GM12878 (cell line): ENCODE measurements at regions not wholly inside any gene's neighbourhood (a gene's known extent, or its start where the extent isn't known, plus 50 kb on each side); places are given as distances from the start of the nearest gene placed in this dataset.

ENCODE experiments used
- ATAC-seq: fragments of 200-7000 bp; cut with Tn5 transposase; 3 replicates; pipeline ENCODE4 v1.9.1; 2020; ENCODE audit warnings: mild to moderate bottlenecking, moderate library complexity
- BruUV-seq: library from RNA; stranded (reverse); fragments of 400-500 nt; replicated peaks from 2 replicates; lab custom pipeline; 2021; lab: Mats Ljungman, UMichigan
- CTCF ChIA-PET: fragments of 300-600 bp; sonication (Branson Sonifier 250); formaldehyde crosslinking; extraction: SDS; loops from one replicate; lab custom pipeline; 2021; ENCODE audit warnings: inconsistent platforms; lab: Yijun Ruan, JAX
- POLR2A ChIA-PET: fragments of 350-600 bp; formaldehyde crosslinking; extraction: SDS; loops from one replicate; lab custom pipeline; 2021; ENCODE audit warnings: inconsistent platforms; lab: Charles Lee
- RAD21 ChIA-PET: fragments of 300-600 bp; sonication (Branson Sonifier 250); formaldehyde crosslinking; loops from one replicate; lab custom pipeline; 2023; ENCODE audit warnings: antibody characterized with exemption; ENCODE audit not compliant: unreplicated experiment; lab: Charles Lee
- SMC1A ChIA-PET: fragments of 300-600 bp; sonication (Branson Sonifier 250); formaldehyde crosslinking; loops from one replicate; lab custom pipeline; 2023; ENCODE audit not compliant: unreplicated experiment, uncharacterized antibody; lab: Charles Lee
- DNase-seq: peaks from one replicate; pipeline ENCODE4 v3.0.0-alpha.2; 2011; ENCODE audit warnings: low read depth, low spot score
- FAIRE-seq: peaks from 3 replicates; lab custom pipeline; 2011; peaks lifted over from hg19 to GRCh38; lab: Jason Lieb, UNC
- H2AFZ ChIP-seq: 2 replicates; pipeline ENCODE4 v1.6.0; 2011; ENCODE audit warnings: low read depth, low read length, control low read depth; ENCODE audit not compliant: control insufficient read depth
- H3K27ac ChIP-seq: 2 replicates; pipeline ENCODE4 v1.5.1; 2011; ENCODE audit warnings: control low read depth; ENCODE audit not compliant: control insufficient read depth, insufficient read depth
- H3K27me3 ChIP-seq, 2 experiments: replicated peaks in 1 of 2; 2 replicates each; pipeline versions ENCODE4 v1.6.0 to v1.6.1; 2011; ENCODE audit warnings: low read length in 1 of 2; ENCODE audit not compliant: control insufficient read depth in 2 of 2, insufficient read depth in 2 of 2
- H3K36me3 ChIP-seq, 2 experiments: 2 replicates each; pipeline ENCODE4 v1.5.1; 2011; ENCODE audit warnings: low read length in 1 of 2; ENCODE audit not compliant: control insufficient read depth in 2 of 2, insufficient read depth in 2 of 2
- H3K4me1 ChIP-seq: 2 replicates; pipeline ENCODE4 v1.6.1; 2011; ENCODE audit warnings: mild to moderate bottlenecking, low read length, moderate library complexity, mixed read lengths; ENCODE audit not compliant: control insufficient read depth, insufficient read depth
- H3K4me2 ChIP-seq: 2 replicates; pipeline ENCODE4 v1.6.0; 2011; ENCODE audit warnings: control low read depth; ENCODE audit not compliant: control insufficient read depth, insufficient read depth
- H3K4me3 ChIP-seq: fragments of 200-600 bp; sonication (generic); 2 replicates; pipeline ENCODE4 v1.5.1; 2016
- H3K79me2 ChIP-seq: 2 replicates; pipeline ENCODE4 v1.6.0; 2011; ENCODE audit warnings: low read length; ENCODE audit not compliant: control insufficient read depth, insufficient read depth
- H3K9ac ChIP-seq: 2 replicates; pipeline ENCODE4 v1.8.0; 2011; ENCODE audit warnings: low read length, control low read depth, mixed read lengths; ENCODE audit not compliant: control insufficient read depth, insufficient read depth
- H3K9me3 ChIP-seq: replicated peaks from 3 replicates; pipeline ENCODE4 v1.5.1; 2011; ENCODE audit warnings: mild to moderate bottlenecking, low read length; ENCODE audit not compliant: control insufficient read depth, insufficient read depth
- H4K20me1 ChIP-seq: 2 replicates; pipeline ENCODE4 v1.6.0; 2011; ENCODE audit not compliant: control insufficient read depth, insufficient read depth
- CBFB ChIP-seq: IDR thresholded peaks from 2 replicates; pipeline ENCODE4 v1.6.1; 2016; ENCODE audit warnings: antibody characterized with exemption, low read depth
- CBX3 ChIP-seq: fragments of 200-600 bp; sonication (generic); IDR thresholded peaks from 2 replicates; pipeline ENCODE4 v1.6.1; 2016; ENCODE audit warnings: low read depth, borderline replicate concordance
- DPF2 ChIP-seq: fragments of 450-650 bp; IDR thresholded peaks from 2 replicates; pipeline ENCODE4 v1.6.1; 2017; ENCODE audit warnings: mild to moderate bottlenecking
- FOS ChIP-seq: IDR thresholded peaks from 3 replicates; pipeline ENCODE4 v1.6.1; 2011; ENCODE audit warnings: borderline replicate concordance; ENCODE audit not compliant: insufficient read length; ENCODE audit errors: extremely low read depth
- IRF4 ChIP-seq: IDR thresholded peaks from 2 replicates; pipeline ENCODE4 v1.6.1; 2011; ENCODE audit warnings: low read depth, low read length
- RCOR1 ChIP-seq: conservative IDR thresholded peaks from 2 replicates; pipeline ENCODE4 v1.6.1; 2012; ENCODE audit warnings: low read depth, low read length, improper control_type of control experiment
- ZBED1 ChIP-seq: IDR thresholded peaks from 2 replicates; pipeline ENCODE4 v1.6.1; 2016; ENCODE audit warnings: borderline replicate concordance
- ZBTB33 ChIP-seq: fragments of 450-650 bp; IDR thresholded peaks from 2 replicates; pipeline ENCODE4 v1.6.1; 2017; ENCODE audit warnings: mild to moderate bottlenecking
- in situ Hi-C: fragments of 300-500 bp; cut with MboI; formaldehyde crosslinking; loops from 9 replicates; pipeline ENCODE4 v1.14.3; 2018; ENCODE audit warnings: mixed read lengths
- intact Hi-C: fragments of 100-400 bp; cut with micrococcal nuclease; formaldehyde crosslinking; loops from one replicate; pipeline ENCODE4 v1.14.2; 2022; ENCODE audit not compliant: unreplicated experiment
- TF ChIP-seq, protein P1 (sequence below): fragments of 150-350 bp; IDR thresholded peaks from 2 replicates; pipeline ENCODE4 v1.6.1; 2014; ENCODE audit warnings: mild to moderate bottlenecking, low read depth, low read length
- TF ChIP-seq, protein P2 (sequence below): fragments of 450-650 bp; formaldehyde crosslinking; IDR thresholded peaks from 2 replicates; pipeline ENCODE4 v1.4.0; 2020; ENCODE audit warnings: mild to moderate bottlenecking, moderate library complexity
- TF ChIP-seq, protein P3 (sequence below): fragments of 450-650 bp; IDR thresholded peaks from 2 replicates; pipeline ENCODE4 v1.6.1; 2017; ENCODE audit warnings: mild to moderate bottlenecking, moderate library complexity
- TF ChIP-seq, protein P4 (sequence below): fragments of 450-650 bp; IDR thresholded peaks from 2 replicates; pipeline ENCODE4 v1.6.1; 2016; ENCODE audit warnings: mild to moderate bottlenecking

- CTCF ChIA-PET, result no interaction called here
- ATAC-seq (no peak), FAIRE-seq (no peak), DNase-seq (no peak)
- no peak overlapping the region for H3K9ac ChIP-seq
- BruUV-seq, result no TSS peak
- H3K4me1 ChIP-seq, result no peaks in the 10 kb centered on the region
- POLR2A ChIA-PET, result no interaction called here
- H3K9me3 ChIP-seq, result no peaks in the 10 kb centered on the region
- no peak overlapping the region for H2AFZ ChIP-seq
- no peak overlapping the region for H3K27ac ChIP-seq
- no peaks in the 10 kb centered on the region for H3K36me3 ChIP-seq
- H3K27me3 ChIP-seq, result peaks cover 0 to 6% of the 10 kb centered on the region in 2 experiments; a peak in 2 of 4 replicates
- intact Hi-C loops, result no loop called here
- no peaks in the 10 kb centered on the region for H4K20me1 ChIP-seq
- in situ Hi-C loops, result no loop called here
- SMC1A ChIA-PET, result no interaction called here
- RAD21 ChIA-PET, result no interaction called here
- H3K79me2 ChIP-seq, result no peaks in the 10 kb centered on the region
- H3K4me3 ChIP-seq, result no peak overlapping the region
- H3K4me2 ChIP-seq, result no peak overlapping the region
- TF ChIP-seq DPF2, result no peak
- TF ChIP-seq, protein P1, sequence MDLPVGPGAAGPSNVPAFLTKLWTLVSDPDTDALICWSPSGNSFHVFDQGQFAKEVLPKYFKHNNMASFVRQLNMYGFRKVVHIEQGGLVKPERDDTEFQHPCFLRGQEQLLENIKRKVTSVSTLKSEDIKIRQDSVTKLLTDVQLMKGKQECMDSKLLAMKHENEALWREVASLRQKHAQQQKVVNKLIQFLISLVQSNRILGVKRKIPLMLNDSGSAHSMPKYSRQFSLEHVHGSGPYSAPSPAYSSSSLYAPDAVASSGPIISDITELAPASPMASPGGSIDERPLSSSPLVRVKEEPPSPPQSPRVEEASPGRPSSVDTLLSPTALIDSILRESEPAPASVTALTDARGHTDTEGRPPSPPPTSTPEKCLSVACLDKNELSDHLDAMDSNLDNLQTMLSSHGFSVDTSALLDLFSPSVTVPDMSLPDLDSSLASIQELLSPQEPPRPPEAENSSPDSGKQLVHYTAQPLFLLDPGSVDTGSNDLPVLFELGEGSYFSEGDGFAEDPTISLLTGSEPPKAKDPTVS, result no peak
- TF ChIP-seq, protein P2, sequence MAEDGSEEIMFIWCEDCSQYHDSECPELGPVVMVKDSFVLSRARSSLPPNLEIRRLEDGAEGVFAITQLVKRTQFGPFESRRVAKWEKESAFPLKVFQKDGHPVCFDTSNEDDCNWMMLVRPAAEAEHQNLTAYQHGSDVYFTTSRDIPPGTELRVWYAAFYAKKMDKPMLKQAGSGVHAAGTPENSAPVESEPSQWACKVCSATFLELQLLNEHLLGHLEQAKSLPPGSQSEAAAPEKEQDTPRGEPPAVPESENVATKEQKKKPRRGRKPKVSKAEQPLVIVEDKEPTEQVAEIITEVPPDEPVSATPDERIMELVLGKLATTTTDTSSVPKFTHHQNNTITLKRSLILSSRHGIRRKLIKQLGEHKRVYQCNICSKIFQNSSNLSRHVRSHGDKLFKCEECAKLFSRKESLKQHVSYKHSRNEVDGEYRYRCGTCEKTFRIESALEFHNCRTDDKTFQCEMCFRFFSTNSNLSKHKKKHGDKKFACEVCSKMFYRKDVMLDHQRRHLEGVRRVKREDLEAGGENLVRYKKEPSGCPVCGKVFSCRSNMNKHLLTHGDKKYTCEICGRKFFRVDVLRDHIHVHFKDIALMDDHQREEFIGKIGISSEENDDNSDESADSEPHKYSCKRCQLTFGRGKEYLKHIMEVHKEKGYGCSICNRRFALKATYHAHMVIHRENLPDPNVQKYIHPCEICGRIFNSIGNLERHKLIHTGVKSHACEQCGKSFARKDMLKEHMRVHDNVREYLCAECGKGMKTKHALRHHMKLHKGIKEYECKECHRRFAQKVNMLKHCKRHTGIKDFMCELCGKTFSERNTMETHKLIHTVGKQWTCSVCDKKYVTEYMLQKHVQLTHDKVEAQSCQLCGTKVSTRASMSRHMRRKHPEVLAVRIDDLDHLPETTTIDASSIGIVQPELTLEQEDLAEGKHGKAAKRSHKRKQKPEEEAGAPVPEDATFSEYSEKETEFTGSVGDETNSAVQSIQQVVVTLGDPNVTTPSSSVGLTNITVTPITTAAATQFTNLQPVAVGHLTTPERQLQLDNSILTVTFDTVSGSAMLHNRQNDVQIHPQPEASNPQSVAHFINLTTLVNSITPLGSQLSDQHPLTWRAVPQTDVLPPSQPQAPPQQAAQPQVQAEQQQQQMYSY (CRISPR knock-in tag), result no peak
- TF ChIP-seq CBX3, result no peak
- TF ChIP-seq IRF4, result no peak
- TF ChIP-seq FOS, result no peak
- TF ChIP-seq RCOR1, result no peak
- no peak for TF ChIP-seq CBFB
- TF ChIP-seq, protein P3, sequence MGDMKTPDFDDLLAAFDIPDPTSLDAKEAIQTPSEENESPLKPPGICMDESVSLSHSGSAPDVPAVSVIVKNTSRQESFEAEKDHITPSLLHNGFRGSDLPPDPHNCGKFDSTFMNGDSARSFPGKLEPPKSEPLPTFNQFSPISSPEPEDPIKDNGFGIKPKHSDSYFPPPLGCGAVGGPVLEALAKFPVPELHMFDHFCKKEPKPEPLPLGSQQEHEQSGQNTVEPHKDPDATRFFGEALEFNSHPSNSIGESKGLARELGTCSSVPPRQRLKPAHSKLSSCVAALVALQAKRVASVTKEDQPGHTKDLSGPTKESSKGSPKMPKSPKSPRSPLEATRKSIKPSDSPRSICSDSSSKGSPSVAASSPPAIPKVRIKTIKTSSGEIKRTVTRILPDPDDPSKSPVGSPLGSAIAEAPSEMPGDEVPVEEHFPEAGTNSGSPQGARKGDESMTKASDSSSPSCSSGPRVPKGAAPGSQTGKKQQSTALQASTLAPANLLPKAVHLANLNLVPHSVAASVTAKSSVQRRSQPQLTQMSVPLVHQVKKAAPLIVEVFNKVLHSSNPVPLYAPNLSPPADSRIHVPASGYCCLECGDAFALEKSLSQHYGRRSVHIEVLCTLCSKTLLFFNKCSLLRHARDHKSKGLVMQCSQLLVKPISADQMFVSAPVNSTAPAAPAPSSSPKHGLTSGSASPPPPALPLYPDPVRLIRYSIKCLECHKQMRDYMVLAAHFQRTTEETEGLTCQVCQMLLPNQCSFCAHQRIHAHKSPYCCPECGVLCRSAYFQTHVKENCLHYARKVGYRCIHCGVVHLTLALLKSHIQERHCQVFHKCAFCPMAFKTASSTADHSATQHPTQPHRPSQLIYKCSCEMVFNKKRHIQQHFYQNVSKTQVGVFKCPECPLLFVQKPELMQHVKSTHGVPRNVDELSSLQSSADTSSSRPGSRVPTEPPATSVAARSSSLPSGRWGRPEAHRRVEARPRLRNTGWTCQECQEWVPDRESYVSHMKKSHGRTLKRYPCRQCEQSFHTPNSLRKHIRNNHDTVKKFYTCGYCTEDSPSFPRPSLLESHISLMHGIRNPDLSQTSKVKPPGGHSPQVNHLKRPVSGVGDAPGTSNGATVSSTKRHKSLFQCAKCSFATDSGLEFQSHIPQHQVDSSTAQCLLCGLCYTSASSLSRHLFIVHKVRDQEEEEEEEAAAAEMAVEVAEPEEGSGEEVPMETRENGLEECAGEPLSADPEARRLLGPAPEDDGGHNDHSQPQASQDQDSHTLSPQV, result no peak
- TF ChIP-seq ZBED1, result no peak
- TF ChIP-seq ZBTB33, result no peak
- TF ChIP-seq, protein P4, sequence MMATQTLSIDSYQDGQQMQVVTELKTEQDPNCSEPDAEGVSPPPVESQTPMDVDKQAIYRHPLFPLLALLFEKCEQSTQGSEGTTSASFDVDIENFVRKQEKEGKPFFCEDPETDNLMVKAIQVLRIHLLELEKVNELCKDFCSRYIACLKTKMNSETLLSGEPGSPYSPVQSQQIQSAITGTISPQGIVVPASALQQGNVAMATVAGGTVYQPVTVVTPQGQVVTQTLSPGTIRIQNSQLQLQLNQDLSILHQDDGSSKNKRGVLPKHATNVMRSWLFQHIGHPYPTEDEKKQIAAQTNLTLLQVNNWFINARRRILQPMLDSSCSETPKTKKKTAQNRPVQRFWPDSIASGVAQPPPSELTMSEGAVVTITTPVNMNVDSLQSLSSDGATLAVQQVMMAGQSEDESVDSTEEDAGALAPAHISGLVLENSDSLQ, result no peak
These were observed 177.1 kb upstream of the MAF start for GRCh38 chr16:79777679-79778078.
